WTC11 (cell line): ENCODE measurements at regions not wholly inside any gene's neighbourhood (a gene's known extent, or its start where the extent isn't known, plus 50 kb on each side); places are given as distances from the start of the nearest gene placed in this dataset.

Source experiments
- ATAC-seq: fragments of 200-7000 bp; cut with Tn5 transposase; 2 replicates; pipeline ENCODE4 v1.10.0; 2021; ENCODE audit warnings: mild to moderate bottlenecking, moderate library complexity
- CTCF ChIA-PET: fragments of 300-600 bp; sonication (Branson Sonifier 250); formaldehyde crosslinking; loops from one replicate; lab custom pipeline; 2021; ENCODE audit warnings: antibody characterized with exemption; lab: Charles Lee
- POLR2A ChIA-PET: fragments of 350-600 bp; sonication (Branson Sonifier 250); formaldehyde crosslinking; loops from one replicate; lab custom pipeline; 2021; ENCODE audit warnings: antibody characterized with exemption; lab: Charles Lee
- DNase-seq: peaks from one replicate; pipeline ENCODE4 v3.0.0; 2021; ENCODE audit warnings: low spot score
- H3K27ac Mint-ChIP-seq: 2 replicates; pipeline ENCODE4 v1.8.0; 2021; ENCODE audit warnings: mixed read lengths
- H3K27me3 Mint-ChIP-seq: 2 replicates; pipeline ENCODE4 v1.8.0; 2021; ENCODE audit warnings: low read depth, mild to moderate bottlenecking, moderate library complexity, mixed read lengths
- H3K36me3 Mint-ChIP-seq: 2 replicates; pipeline ENCODE4 v1.8.0; 2021; ENCODE audit warnings: mixed read lengths
- H3K4me1 Mint-ChIP-seq: 2 replicates; pipeline ENCODE4 v1.8.0; 2022; ENCODE audit warnings: mixed read lengths
- H3K4me3 Mint-ChIP-seq: 2 replicates; pipeline ENCODE4 v1.8.0; 2021; ENCODE audit warnings: mild to moderate bottlenecking, moderate library complexity, mixed read lengths
- H3K9me3 Mint-ChIP-seq: 2 replicates; pipeline ENCODE4 v1.8.0; 2021; ENCODE audit warnings: mixed read lengths
- ATF2 ChIP-seq: sonication (generic); formaldehyde crosslinking; IDR thresholded peaks from 2 replicates; pipeline ENCODE4 v1.8.1; 2022; ENCODE audit warnings: low read depth, missing genetic modification reagents, borderline replicate concordance
- ATF3 ChIP-seq: sonication (generic); formaldehyde crosslinking; conservative IDR thresholded peaks from 2 replicates; pipeline ENCODE4 v1.8.1; 2022; ENCODE audit warnings: mild to moderate bottlenecking, missing genetic modification reagents
- CREM ChIP-seq: sonication (generic); formaldehyde crosslinking; IDR thresholded peaks from 2 replicates; pipeline ENCODE4 v1.8.1; 2022; ENCODE audit warnings: mild to moderate bottlenecking, missing genetic modification reagents, moderate library complexity
- EMX1 ChIP-seq: fragments of 250-450 bp; sonication (Bioruptor Pico); IDR thresholded peaks from 2 replicates; pipeline ENCODE4 v1.8.0; 2021; ENCODE audit warnings: mild to moderate bottlenecking
- FOXK1 ChIP-seq: sonication (generic); formaldehyde crosslinking; IDR thresholded peaks from 2 replicates; pipeline ENCODE4 v1.8.0; 2022; ENCODE audit warnings: mild to moderate bottlenecking, moderate library complexity, missing genetic modification reagents
- FOXP4 ChIP-seq: sonication (generic); formaldehyde crosslinking; IDR thresholded peaks from 2 replicates; pipeline ENCODE4 v1.8.0; 2022; ENCODE audit warnings: mild to moderate bottlenecking, missing genetic modification reagents
- GABPB1 ChIP-seq: sonication (generic); formaldehyde crosslinking; IDR thresholded peaks from 2 replicates; pipeline ENCODE4 v1.8.1; 2023; ENCODE audit warnings: mild to moderate bottlenecking, missing genetic modification reagents
- JAZF1 ChIP-seq: fragments of 250-450 bp; sonication (Bioruptor Pico); IDR thresholded peaks from 2 replicates; pipeline ENCODE4 v1.9.0; 2021; ENCODE audit warnings: moderate library complexity, mild to moderate bottlenecking, inconsistent platforms
- MYBL2 ChIP-seq: sonication (generic); formaldehyde crosslinking; IDR thresholded peaks from 2 replicates; pipeline ENCODE4 v1.8.1; 2023; ENCODE audit warnings: mild to moderate bottlenecking, moderate library complexity, missing genetic modification reagents
- NFE2L1 ChIP-seq: sonication (generic); formaldehyde crosslinking; IDR thresholded peaks from 2 replicates; pipeline ENCODE4 v1.8.1; 2023; ENCODE audit warnings: missing genetic modification reagents
- NFYB ChIP-seq: sonication (generic); formaldehyde crosslinking; conservative IDR thresholded peaks from 2 replicates; pipeline ENCODE4 v1.8.0; 2022; ENCODE audit warnings: low read depth, missing genetic modification reagents
- NR2C2 ChIP-seq: sonication (generic); formaldehyde crosslinking; IDR thresholded peaks from 2 replicates; pipeline ENCODE4 v1.8.0; 2022; ENCODE audit warnings: mild to moderate bottlenecking, missing genetic modification reagents
- NR3C1 ChIP-seq: sonication (generic); formaldehyde crosslinking; conservative IDR thresholded peaks from 2 replicates; pipeline ENCODE4 v1.8.1; 2023; ENCODE audit warnings: low read depth, mild to moderate bottlenecking, missing genetic modification reagents
- PRRX2 ChIP-seq: fragments of 250-450 bp; sonication (Bioruptor Pico); IDR thresholded peaks from 2 replicates; pipeline ENCODE4 v1.8.0; 2021; ENCODE audit warnings: mild to moderate bottlenecking
- RELA ChIP-seq: sonication (generic); formaldehyde crosslinking; IDR thresholded peaks from 2 replicates; pipeline ENCODE4 v1.8.1; 2022; ENCODE audit warnings: missing genetic modification reagents, mild to moderate bottlenecking, borderline replicate concordance
- TP53 ChIP-seq: sonication (generic); formaldehyde crosslinking; IDR thresholded peaks from 2 replicates; pipeline ENCODE4 v1.8.1; 2023; ENCODE audit warnings: mild to moderate bottlenecking, missing genetic modification reagents
- ZNF219 ChIP-seq: sonication (generic); formaldehyde crosslinking; IDR thresholded peaks from 2 replicates; pipeline ENCODE4 v1.8.0; 2023; ENCODE audit warnings: missing genetic modification reagents, mild to moderate bottlenecking, borderline replicate concordance
- ZNF281 ChIP-seq: sonication (generic); formaldehyde crosslinking; IDR thresholded peaks from 2 replicates; pipeline ENCODE4 v1.8.0; 2023; ENCODE audit warnings: mild to moderate bottlenecking, missing genetic modification reagents
- TF ChIP-seq, protein P1 (sequence below): sonication (generic); formaldehyde crosslinking; conservative IDR thresholded peaks from 2 replicates; pipeline ENCODE4 v1.8.1; 2023; ENCODE audit warnings: mild to moderate bottlenecking, low read depth, missing genetic modification reagents, moderate library complexity

GRCh38 chr5:139739150-139739974 is 56.2 kb upstream of the PSD2 start:
- Mint-ChIP-seq H3K9me3 (no peaks in the 10 kb centered on the region), H3K36me3 (no peaks in the 10 kb centered on the region), H3K4me3 (no peak overlapping the region), H3K27me3 (peaks cover 11% of the 10 kb centered on the region), H3K27ac (peak overlapping the region; percentile 75), H3K4me1 (peaks cover 42% of the 10 kb centered on the region)
- CTCF ChIA-PET: interaction anchor here (0.8 to 2.3 kb wide), 7 partner anchors 8 to 106 kb away, joined by 3 to 12 read pairs (median 4); no protein-coding TSS in a partner anchor
- ATAC-seq: peak; percentile 23
- TF ChIP-seq FOXP4 (CRISPR knock-in tag): no peak
- TF ChIP-seq, protein P1, sequence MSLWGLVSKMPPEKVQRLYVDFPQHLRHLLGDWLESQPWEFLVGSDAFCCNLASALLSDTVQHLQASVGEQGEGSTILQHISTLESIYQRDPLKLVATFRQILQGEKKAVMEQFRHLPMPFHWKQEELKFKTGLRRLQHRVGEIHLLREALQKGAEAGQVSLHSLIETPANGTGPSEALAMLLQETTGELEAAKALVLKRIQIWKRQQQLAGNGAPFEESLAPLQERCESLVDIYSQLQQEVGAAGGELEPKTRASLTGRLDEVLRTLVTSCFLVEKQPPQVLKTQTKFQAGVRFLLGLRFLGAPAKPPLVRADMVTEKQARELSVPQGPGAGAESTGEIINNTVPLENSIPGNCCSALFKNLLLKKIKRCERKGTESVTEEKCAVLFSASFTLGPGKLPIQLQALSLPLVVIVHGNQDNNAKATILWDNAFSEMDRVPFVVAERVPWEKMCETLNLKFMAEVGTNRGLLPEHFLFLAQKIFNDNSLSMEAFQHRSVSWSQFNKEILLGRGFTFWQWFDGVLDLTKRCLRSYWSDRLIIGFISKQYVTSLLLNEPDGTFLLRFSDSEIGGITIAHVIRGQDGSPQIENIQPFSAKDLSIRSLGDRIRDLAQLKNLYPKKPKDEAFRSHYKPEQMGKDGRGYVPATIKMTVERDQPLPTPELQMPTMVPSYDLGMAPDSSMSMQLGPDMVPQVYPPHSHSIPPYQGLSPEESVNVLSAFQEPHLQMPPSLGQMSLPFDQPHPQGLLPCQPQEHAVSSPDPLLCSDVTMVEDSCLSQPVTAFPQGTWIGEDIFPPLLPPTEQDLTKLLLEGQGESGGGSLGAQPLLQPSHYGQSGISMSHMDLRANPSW (CRISPR knock-in tag): no peak
- TF ChIP-seq FOXK1 (CRISPR knock-in tag): no peak
- no peak for TF ChIP-seq JAZF1 (CRISPR knock-in tag)
- no peak for TF ChIP-seq RELA (CRISPR knock-in tag)
- no peak for TF ChIP-seq GABPB1 (CRISPR knock-in tag)
- TF ChIP-seq CREM (CRISPR knock-in tag): no peak
- no peak for TF ChIP-seq NFE2L1
- no peak for TF ChIP-seq NR3C1 (CRISPR knock-in tag)
- POLR2A ChIA-PET: interaction anchor here (1.1 kb wide), 1 partner anchor 8 kb away, joined by 3 read pairs; no protein-coding TSS in a partner anchor
- no peak for DNase-seq

- ChIA-PET CTCF (interaction anchor here (0.8 to 2.3 kb wide), 9 partner anchors 9 to 107 kb away, joined by 3 to 12 read pairs (median 4); no protein-coding TSS in a partner anchor), POLR2A (no interaction called here)
- DNase-seq (no peak), ATAC-seq (no peak)
- peak overlapping the region; percentile 24; the same call in 1 of the 2 replicates for H3K27ac Mint-ChIP-seq
- no peak for TF ChIP-seq RELA (CRISPR knock-in tag)
- no peak for TF ChIP-seq MYBL2
- TF ChIP-seq EMX1 (CRISPR knock-in tag): no peak
- TF ChIP-seq, all 79 proteins: peak for 0
- H3K9me3 Mint-ChIP-seq: no peaks in the 10 kb centered on the region
- H3K4me3 Mint-ChIP-seq: no peak overlapping the region
- H3K36me3 Mint-ChIP-seq: no peaks in the 10 kb centered on the region
- peaks cover 50% of the 10 kb centered on the region for H3K4me1 Mint-ChIP-seq
- H3K27me3 Mint-ChIP-seq: peaks cover 20% of the 10 kb centered on the region
Measured at GRCh38 chr5:139740138-139740991, 55.2 kb upstream of the PSD2 start.

DNA sequence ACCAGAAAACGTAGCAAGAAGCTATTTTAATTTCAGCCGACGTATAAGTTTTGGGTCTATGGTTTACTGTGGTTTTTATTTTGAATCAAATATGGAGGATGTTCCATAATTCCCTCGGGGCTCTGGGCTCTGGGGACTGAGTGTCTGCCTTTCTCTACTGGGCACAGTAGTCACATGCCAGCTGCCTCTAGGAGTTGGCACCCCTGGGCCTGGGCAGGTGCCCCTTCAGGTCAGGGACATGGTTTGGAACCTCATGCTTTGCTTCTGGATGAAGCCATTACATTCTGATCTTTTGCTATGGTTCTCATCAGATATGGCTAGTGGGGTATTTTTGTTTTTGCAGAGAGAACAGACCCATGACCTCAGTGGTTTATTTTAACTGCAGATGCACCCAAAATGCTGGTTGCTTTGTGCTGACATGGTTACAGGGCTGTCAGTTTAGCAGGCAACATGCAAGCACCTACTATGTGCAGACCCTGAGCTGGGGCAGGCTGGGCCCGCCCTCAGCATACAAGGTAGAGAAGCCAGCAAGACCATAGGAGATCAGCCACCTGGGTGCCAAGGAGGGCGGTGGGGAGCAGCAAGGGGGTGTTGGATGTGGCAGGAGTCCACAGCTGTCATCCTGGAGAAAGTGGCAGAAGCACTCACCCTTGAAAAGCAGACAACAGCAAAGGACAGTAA is 54.5 kb upstream of the PSD2 start:
- H3K4me3 Mint-ChIP-seq: no peak overlapping the region
- ChIA-PET CTCF (interaction anchor here (0.9 to 1.5 kb wide), 2 partner anchors 29 to 34 kb away, joined by 3 to 4 read pairs; no protein-coding TSS in a partner anchor), POLR2A (interaction anchor here (2.3 kb wide), 1 partner anchor 30 kb away, joined by 7 read pairs; no protein-coding TSS in a partner anchor)
- H3K36me3 Mint-ChIP-seq: no peaks in the 10 kb centered on the region
- peaks cover 20% of the 10 kb centered on the region for H3K27me3 Mint-ChIP-seq
- DNase-seq (no peak), ATAC-seq (no peak)
- H3K4me1 Mint-ChIP-seq: peaks cover 56% of the 10 kb centered on the region
- H3K9me3 Mint-ChIP-seq: no peaks in the 10 kb centered on the region
- 0 out of 2 replicates have a peak overlapping the region, but pooled peaks have one; percentile 3 for H3K27ac Mint-ChIP-seq
- no peak for TF ChIP-seq NR2C2
- TF ChIP-seq ATF3 (CRISPR knock-in tag): no peak
- no peak for TF ChIP-seq PRRX2 (CRISPR knock-in tag)
- no peak for TF ChIP-seq ZNF219 (CRISPR knock-in tag)
- TF ChIP-seq TP53: no peak
- no peak for TF ChIP-seq ATF2
- TF ChIP-seq NFYB (CRISPR knock-in tag): no peak
- no peak for TF ChIP-seq ZNF281 (CRISPR knock-in tag)
